ENCODE measurements at regions not wholly inside any gene's neighbourhood (a gene's known extent, or its start where the extent isn't known, plus 50 kb on each side); places are given as distances from the start of the nearest gene placed in this dataset.

DNA sequence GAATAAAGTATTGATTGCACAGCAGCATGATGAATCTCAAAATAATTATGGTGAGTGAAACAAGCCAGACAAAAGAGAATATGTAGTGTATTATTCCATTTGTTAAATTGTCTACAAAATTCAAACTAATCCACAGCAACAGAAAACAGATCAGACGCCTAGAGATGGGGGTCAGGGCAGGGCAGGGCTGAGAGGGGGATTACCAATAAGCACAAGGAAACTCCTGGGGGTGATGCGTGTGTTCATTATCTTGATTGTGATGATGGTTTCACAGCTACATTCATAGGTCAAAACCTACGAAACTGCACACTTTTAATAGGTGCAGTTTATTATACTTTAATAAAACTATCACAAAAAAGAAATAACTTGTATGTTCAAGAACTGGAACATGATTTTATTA lies 132.7 kb upstream of the CDK6 start:
- Histone ChIP-seq H3K4me3 (no peak overlapping the region), H3K4me1 (no peaks in the 10 kb centered on the region), H3K36me3 (no peaks in the 10 kb centered on the region), H3K9me3 (no peaks in the 10 kb centered on the region), H3K27me3 (no peaks in the 10 kb centered on the region), H3K27ac (no peak overlapping the region)
- WGBS, 2 donors (ENCODE audit: low coverage in 1 of 2) = 72 to 83% methylated on average over 2 to 3 of the region's 3 CpGs
- TF ChIP-seq, protein P1, sequence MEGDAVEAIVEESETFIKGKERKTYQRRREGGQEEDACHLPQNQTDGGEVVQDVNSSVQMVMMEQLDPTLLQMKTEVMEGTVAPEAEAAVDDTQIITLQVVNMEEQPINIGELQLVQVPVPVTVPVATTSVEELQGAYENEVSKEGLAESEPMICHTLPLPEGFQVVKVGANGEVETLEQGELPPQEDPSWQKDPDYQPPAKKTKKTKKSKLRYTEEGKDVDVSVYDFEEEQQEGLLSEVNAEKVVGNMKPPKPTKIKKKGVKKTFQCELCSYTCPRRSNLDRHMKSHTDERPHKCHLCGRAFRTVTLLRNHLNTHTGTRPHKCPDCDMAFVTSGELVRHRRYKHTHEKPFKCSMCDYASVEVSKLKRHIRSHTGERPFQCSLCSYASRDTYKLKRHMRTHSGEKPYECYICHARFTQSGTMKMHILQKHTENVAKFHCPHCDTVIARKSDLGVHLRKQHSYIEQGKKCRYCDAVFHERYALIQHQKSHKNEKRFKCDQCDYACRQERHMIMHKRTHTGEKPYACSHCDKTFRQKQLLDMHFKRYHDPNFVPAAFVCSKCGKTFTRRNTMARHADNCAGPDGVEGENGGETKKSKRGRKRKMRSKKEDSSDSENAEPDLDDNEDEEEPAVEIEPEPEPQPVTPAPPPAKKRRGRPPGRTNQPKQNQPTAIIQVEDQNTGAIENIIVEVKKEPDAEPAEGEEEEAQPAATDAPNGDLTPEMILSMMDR (IDR thresholded peaks at IDR 0.05) = no peak
- TF ChIP-seq POLR2A (IDR thresholded peaks at IDR 0.05) (no peak), POLR2AphosphoS5 (IDR thresholded peaks at IDR 0.05) (no peak), EP300 (IDR thresholded peaks at IDR 0.05) (no peak)
- ATAC-seq = no peak

DNA sequence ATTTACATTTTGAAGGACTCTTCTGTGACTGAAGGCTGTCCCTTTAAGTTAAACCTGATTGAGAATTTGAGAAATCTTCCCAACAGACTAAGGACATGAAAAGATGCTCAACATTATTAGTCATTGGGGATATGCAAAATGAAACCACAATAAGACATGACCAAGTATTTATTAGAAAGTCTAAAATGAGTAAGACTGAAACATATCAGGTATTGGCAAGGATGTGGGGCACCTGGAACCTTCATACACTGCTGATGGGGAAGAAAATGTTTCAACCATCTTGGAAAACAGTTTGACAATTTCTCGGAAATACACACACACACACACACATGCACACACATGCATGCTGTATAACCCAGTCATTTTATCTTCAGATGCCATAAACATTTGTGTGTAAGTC lies 132.1 kb upstream of the CDK6 start:
- no peaks in the 10 kb centered on the region for H3K4me1 ChIP-seq
- no peaks in the 10 kb centered on the region for H3K9me3 ChIP-seq
- no peak overlapping the region for H3K27ac ChIP-seq
- H3K36me3 ChIP-seq = no peaks in the 10 kb centered on the region
- TF ChIP-seq EP300 (IDR thresholded peaks at IDR 0.05) = no peak
- TF ChIP-seq POLR2AphosphoS5 (IDR thresholded peaks at IDR 0.05) = no peak
- TF ChIP-seq POLR2A (IDR thresholded peaks at IDR 0.05) = no peak
- TF ChIP-seq, protein P1 (IDR thresholded peaks at IDR 0.05) = no peak
- no peaks in the 10 kb centered on the region for H3K27me3 ChIP-seq
- H3K4me3 ChIP-seq = no peak overlapping the region
- WGBS, 2 donors (ENCODE audit: low coverage in 1 of 2) = 91 to 100% methylated on average over 1 of the region's 1 CpG
- no peak for ATAC-seq

DNA sequence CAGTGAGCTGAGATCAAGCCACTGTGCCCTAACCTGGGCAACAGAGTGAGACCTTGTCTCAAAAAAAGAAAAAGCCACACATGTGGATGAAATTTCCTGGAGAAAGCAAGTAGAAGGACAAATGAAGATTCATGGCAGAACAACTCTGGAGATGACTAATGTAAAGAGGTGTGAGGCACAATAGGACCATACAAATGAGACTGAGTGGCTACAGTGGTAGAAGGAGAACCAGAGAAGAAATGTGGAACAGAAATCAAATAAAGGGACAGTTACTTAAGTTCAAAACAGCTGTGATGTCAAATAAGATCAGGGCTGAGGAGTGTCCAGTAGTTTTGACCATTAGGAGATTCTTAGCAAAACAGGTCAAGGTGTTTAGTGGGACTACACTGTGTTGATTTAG lies 130.9 kb upstream of the CDK6 start:
- H3K4me3 ChIP-seq = no peak overlapping the region
- ATAC-seq = no peak
- no peaks in the 10 kb centered on the region for H3K4me1 ChIP-seq
- no peaks in the 10 kb centered on the region for H3K36me3 ChIP-seq
- H3K27me3 ChIP-seq = no peaks in the 10 kb centered on the region
- TF ChIP-seq EP300 (IDR thresholded peaks at IDR 0.05) (no peak), POLR2AphosphoS5 (IDR thresholded peaks at IDR 0.05) (no peak), POLR2A (IDR thresholded peaks at IDR 0.05) (no peak)
- TF ChIP-seq, protein P1 (IDR thresholded peaks at IDR 0.05) = no peak
- H3K27ac ChIP-seq = no peak overlapping the region
- no peaks in the 10 kb centered on the region for H3K9me3 ChIP-seq

GRCh38 chr7:92964141-92964540 lies 127.8 kb upstream of the CDK6 start:
- no peaks in the 10 kb centered on the region for H3K4me1 ChIP-seq
- ATAC-seq = no peak
- H3K27me3 ChIP-seq = no peaks in the 10 kb centered on the region
- H3K36me3 ChIP-seq = no peaks in the 10 kb centered on the region
- TF ChIP-seq, protein P1 (IDR thresholded peaks at IDR 0.05) = no peak
- no peak for TF ChIP-seq EP300 (IDR thresholded peaks at IDR 0.05)
- no peak for TF ChIP-seq POLR2A (IDR thresholded peaks at IDR 0.05)
- no peak for TF ChIP-seq POLR2AphosphoS5 (IDR thresholded peaks at IDR 0.05)
- H3K27ac ChIP-seq = no peak overlapping the region
- 50 to 67% methylated on average over 4 of the region's 4 CpGs for WGBS, 2 donors (ENCODE audit: low coverage in 1 of 2)
- no peak overlapping the region for H3K4me3 ChIP-seq
- no peaks in the 10 kb centered on the region for H3K9me3 ChIP-seq

DNA sequence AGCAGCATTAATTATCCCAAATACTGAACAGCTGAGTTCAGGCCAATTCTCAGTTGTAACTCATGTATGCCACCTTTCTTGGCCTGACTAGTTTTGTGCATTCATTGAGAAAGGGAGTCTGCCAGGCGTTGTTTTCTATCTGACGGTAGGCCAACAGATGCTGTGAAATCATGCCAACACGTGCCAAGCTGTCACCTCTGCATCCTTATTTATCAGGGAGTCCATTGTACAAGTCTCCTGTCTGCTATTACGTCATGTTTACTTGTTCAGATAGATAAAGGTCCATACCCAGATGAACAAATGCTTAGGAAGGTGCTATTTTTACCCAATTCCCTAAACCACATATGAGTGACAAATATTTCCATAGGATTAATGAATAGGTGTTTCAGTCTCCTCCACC lies 127.2 kb upstream of the CDK6 start:
- 78 to 90% methylated on average over 2 to 4 of the region's 4 CpGs for WGBS, 2 donors (ENCODE audit: low coverage in 1 of 2)
- TF ChIP-seq POLR2A (IDR thresholded peaks at IDR 0.05) (no peak), EP300 (IDR thresholded peaks at IDR 0.05) (no peak), POLR2AphosphoS5 (IDR thresholded peaks at IDR 0.05) (no peak)
- TF ChIP-seq, protein P1 (IDR thresholded peaks at IDR 0.05) = no peak
- Histone ChIP-seq H3K4me3 (no peak overlapping the region), H3K4me1 (no peaks in the 10 kb centered on the region), H3K36me3 (no peaks in the 10 kb centered on the region), H3K9me3 (no peaks in the 10 kb centered on the region), H3K27me3 (no peaks in the 10 kb centered on the region), H3K27ac (no peak overlapping the region)
- ATAC-seq = no peak
